ENCODE measurements at regions not wholly inside any gene's neighbourhood (a gene's known extent, or its start where the extent isn't known, plus 50 kb on each side); places are given as distances from the start of the nearest gene placed in this dataset.
A peak's percentile ranks its signal among the peaks of the same experiment; 100 is the strongest.
"Not testable (repeated sequence)": the region's sequence is repeated elsewhere in the genome, so short reads cannot be mapped to it uniquely, and the experiment has no call there.

DNA sequence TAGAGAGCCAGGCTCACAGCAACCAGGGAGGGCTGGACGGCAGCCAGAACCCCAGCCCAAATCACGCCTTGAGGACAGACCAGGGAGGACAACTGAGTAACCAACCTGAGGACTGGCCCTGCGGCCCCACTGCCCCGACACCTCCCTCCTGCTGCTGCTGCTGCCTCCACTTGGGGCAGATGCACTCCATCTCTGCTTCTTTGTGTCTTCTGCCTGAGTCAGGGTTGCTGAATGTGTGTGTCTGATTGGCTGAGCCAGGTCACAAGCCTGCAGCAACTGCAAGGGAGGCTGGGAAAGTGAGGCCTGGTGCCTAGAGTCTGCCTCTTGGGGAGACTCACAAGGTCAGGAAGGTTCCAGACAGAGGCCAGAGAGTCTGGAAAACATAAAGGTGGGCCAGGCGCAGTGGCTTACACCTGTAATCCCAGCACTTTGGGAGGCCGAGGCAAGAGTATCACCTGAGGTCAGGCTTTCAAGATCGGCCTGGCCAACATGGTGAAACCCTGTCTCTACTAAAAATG is 83.4 kb downstream of the ZFP36L2 start:
- no peak overlapping the region for H3K27ac Mint-ChIP-seq
- H3K27me3 Mint-ChIP-seq (ENCODE audit: insufficient read depth, low read depth, poor library complexity) = peaks cover 10% of the 10 kb centered on the region
- peaks cover 17% of the 10 kb centered on the region for H3K4me1 Mint-ChIP-seq
- no peaks in the 10 kb centered on the region for H3K36me3 ChIP-seq (ENCODE audit: insufficient read depth)
- H3K9me3 Mint-ChIP-seq = no peaks in the 10 kb centered on the region
- H3K27me3 ChIP-seq (ENCODE audit: insufficient read depth) = no peaks in the 10 kb centered on the region
- DNase-seq (ENCODE audit: low spot score) (no peak), ATAC-seq (peak; percentile 52)
- TF ChIP-seq CTCF (conservative IDR thresholded peaks at IDR 0.05; ENCODE audit: low read depth in 2 of 2) = peak in 1 of 2 experiments; percentile 34; a peak in 2 of 4 replicates
- TF ChIP-seq, protein P1, sequence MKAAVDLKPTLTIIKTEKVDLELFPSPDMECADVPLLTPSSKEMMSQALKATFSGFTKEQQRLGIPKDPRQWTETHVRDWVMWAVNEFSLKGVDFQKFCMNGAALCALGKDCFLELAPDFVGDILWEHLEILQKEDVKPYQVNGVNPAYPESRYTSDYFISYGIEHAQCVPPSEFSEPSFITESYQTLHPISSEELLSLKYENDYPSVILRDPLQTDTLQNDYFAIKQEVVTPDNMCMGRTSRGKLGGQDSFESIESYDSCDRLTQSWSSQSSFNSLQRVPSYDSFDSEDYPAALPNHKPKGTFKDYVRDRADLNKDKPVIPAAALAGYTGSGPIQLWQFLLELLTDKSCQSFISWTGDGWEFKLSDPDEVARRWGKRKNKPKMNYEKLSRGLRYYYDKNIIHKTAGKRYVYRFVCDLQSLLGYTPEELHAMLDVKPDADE (IDR thresholded peaks at IDR 0.05) = no peak
- TF ChIP-seq ZNF114 (CRISPR knock-in tag; IDR thresholded peaks at IDR 0.05) = no peak
- TF ChIP-seq JUNB (IDR thresholded peaks at IDR 0.05; ENCODE audit: unreplicated experiment) = no peak
- H3K36me3 Mint-ChIP-seq (ENCODE audit: low read depth) = no peaks in the 10 kb centered on the region
- H3K4me3 ChIP-seq = no peak overlapping the region
- H3K4me3 Mint-ChIP-seq = no peak overlapping the region
- H3K9me2 ChIP-seq (ENCODE audit: insufficient read depth) = no peaks in the 10 kb centered on the region
- H4K20me1 ChIP-seq (replicated peaks; ENCODE audit: insufficient read depth) = no peaks in the 10 kb centered on the region
- no peak overlapping the region for H3K4me2 ChIP-seq
- peak overlapping the region; percentile 52; the same call in 1 of the 2 replicates for H2AFZ ChIP-seq
- H3K27ac ChIP-seq (ENCODE audit: low read depth) = no peak overlapping the region
- 0 out of 2 replicates have a peak, but pooled peaks cover 3% of the 10 kb centered on the region for H3F3A ChIP-seq (replicated peaks; ENCODE audit: low read depth)
- no peaks in the 10 kb centered on the region for H3K79me2 ChIP-seq (replicated peaks; ENCODE audit: insufficient read depth)
- no peaks in the 10 kb centered on the region; the same call in 1 of the 2 replicates for H3K4me1 ChIP-seq (ENCODE audit: insufficient read depth)

GRCh38 chr2:43141636-43142151 is 84.7 kb downstream of the ZFP36L2 start:
- H3K9me3 Mint-ChIP-seq; H3K4me2 ChIP-seq; H3K36me3 ChIP-seq (ENCODE audit: insufficient read depth); H3K4me3 ChIP-seq; DNase-seq (ENCODE audit: low spot score); H3K79me2 ChIP-seq (replicated peaks; ENCODE audit: insufficient read depth); H3K27ac ChIP-seq (ENCODE audit: low read depth); H3K4me3 Mint-ChIP-seq; H4K20me1 ChIP-seq (replicated peaks; ENCODE audit: insufficient read depth); H3K9me2 ChIP-seq (ENCODE audit: insufficient read depth); H3F3A ChIP-seq (replicated peaks; ENCODE audit: low read depth); H3K36me3 Mint-ChIP-seq (ENCODE audit: low read depth); H2AFZ ChIP-seq; H3K27me3 ChIP-seq (ENCODE audit: insufficient read depth); H3K4me1 ChIP-seq (ENCODE audit: insufficient read depth); H3K27ac Mint-ChIP-seq; ATAC-seq: not testable (repeated sequence)
- peaks cover 29% of the 10 kb centered on the region for H3K4me1 Mint-ChIP-seq
- H3K27me3 Mint-ChIP-seq (ENCODE audit: insufficient read depth, low read depth, poor library complexity) = peaks cover 15% of the 10 kb centered on the region

- no peaks in the 10 kb centered on the region for H4K20me1 ChIP-seq (replicated peaks; ENCODE audit: insufficient read depth)
- peaks cover 34% of the 10 kb centered on the region for H3K4me1 Mint-ChIP-seq
- H3K27ac Mint-ChIP-seq = no peak overlapping the region
- no peak for DNase-seq (ENCODE audit: low spot score)
- H3K36me3 Mint-ChIP-seq (ENCODE audit: low read depth) = no peaks in the 10 kb centered on the region
- H2AFZ ChIP-seq = peak overlapping the region; percentile 94; the same call in 1 of the 2 replicates
- peaks cover 11% of the 10 kb centered on the region for H3K27me3 Mint-ChIP-seq (ENCODE audit: insufficient read depth, low read depth, poor library complexity)
- H3K27me3 ChIP-seq (ENCODE audit: insufficient read depth) = no peaks in the 10 kb centered on the region
- H3K9me3 Mint-ChIP-seq = no peaks in the 10 kb centered on the region
- H3K4me3 ChIP-seq = no peak overlapping the region
- H3K9me2 ChIP-seq (ENCODE audit: insufficient read depth) = no peaks in the 10 kb centered on the region
- H3K4me1 ChIP-seq (ENCODE audit: insufficient read depth) = peaks cover 20% of the 10 kb centered on the region
- H3K27ac ChIP-seq (ENCODE audit: low read depth) = no peak overlapping the region
- no peaks in the 10 kb centered on the region for H3K79me2 ChIP-seq (replicated peaks; ENCODE audit: insufficient read depth)
- no peak overlapping the region for H3K4me2 ChIP-seq
- no peak overlapping the region for H3K4me3 Mint-ChIP-seq
- no peaks in the 10 kb centered on the region for H3K36me3 ChIP-seq (ENCODE audit: insufficient read depth)
- ATAC-seq = peak; percentile 17; the same call in 2 of the 3 replicates
- H3F3A ChIP-seq (replicated peaks; ENCODE audit: low read depth) = no peaks in the 10 kb centered on the region
- TF ChIP-seq ZNF331 (CRISPR knock-in tag; IDR thresholded peaks at IDR 0.05; ENCODE audit: low read depth) = no peak
- TF ChIP-seq NANOG (IDR thresholded peaks at IDR 0.05; ENCODE audit: borderline replicate concordance) = no peak
- TF ChIP-seq EZH2 (IDR thresholded peaks at IDR 0.05; ENCODE audit: low read depth, unreplicated experiment) = no peak
- TF ChIP-seq JUNB (IDR thresholded peaks at IDR 0.05; ENCODE audit: unreplicated experiment) = no peak
- TF ChIP-seq, protein P2, sequence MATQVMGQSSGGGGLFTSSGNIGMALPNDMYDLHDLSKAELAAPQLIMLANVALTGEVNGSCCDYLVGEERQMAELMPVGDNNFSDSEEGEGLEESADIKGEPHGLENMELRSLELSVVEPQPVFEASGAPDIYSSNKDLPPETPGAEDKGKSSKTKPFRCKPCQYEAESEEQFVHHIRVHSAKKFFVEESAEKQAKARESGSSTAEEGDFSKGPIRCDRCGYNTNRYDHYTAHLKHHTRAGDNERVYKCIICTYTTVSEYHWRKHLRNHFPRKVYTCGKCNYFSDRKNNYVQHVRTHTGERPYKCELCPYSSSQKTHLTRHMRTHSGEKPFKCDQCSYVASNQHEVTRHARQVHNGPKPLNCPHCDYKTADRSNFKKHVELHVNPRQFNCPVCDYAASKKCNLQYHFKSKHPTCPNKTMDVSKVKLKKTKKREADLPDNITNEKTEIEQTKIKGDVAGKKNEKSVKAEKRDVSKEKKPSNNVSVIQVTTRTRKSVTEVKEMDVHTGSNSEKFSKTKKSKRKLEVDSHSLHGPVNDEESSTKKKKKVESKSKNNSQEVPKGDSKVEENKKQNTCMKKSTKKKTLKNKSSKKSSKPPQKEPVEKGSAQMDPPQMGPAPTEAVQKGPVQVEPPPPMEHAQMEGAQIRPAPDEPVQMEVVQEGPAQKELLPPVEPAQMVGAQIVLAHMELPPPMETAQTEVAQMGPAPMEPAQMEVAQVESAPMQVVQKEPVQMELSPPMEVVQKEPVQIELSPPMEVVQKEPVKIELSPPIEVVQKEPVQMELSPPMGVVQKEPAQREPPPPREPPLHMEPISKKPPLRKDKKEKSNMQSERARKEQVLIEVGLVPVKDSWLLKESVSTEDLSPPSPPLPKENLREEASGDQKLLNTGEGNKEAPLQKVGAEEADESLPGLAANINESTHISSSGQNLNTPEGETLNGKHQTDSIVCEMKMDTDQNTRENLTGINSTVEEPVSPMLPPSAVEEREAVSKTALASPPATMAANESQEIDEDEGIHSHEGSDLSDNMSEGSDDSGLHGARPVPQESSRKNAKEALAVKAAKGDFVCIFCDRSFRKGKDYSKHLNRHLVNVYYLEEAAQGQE (IDR thresholded peaks at IDR 0.05; ENCODE audit: unreplicated experiment) = no peak
- TF ChIP-seq STAT1 (IDR thresholded peaks at IDR 0.05; ENCODE audit: unreplicated experiment) = no peak
These were observed 86.3 kb downstream of the ZFP36L2 start for GRCh38 chr2:43139996-43140621.

Measured in GM23338 (cell line).